Putamen (tissue), 1 donor: ENCODE measurements at regions not wholly inside any gene's neighbourhood (a gene's known extent, or its start where the extent isn't known, plus 50 kb on each side); places are given as distances from the start of the nearest gene placed in this dataset.
"Not testable (repeated sequence)": the region's sequence is repeated elsewhere in the genome, so short reads cannot be mapped to it uniquely, and the experiment has no call there.

ENCODE experiments used
- DNase-seq: peaks from one replicate; pipeline ENCODE4 v3.0.0-alpha.2; 2016; ENCODE audit warnings: low spot score

DNA sequence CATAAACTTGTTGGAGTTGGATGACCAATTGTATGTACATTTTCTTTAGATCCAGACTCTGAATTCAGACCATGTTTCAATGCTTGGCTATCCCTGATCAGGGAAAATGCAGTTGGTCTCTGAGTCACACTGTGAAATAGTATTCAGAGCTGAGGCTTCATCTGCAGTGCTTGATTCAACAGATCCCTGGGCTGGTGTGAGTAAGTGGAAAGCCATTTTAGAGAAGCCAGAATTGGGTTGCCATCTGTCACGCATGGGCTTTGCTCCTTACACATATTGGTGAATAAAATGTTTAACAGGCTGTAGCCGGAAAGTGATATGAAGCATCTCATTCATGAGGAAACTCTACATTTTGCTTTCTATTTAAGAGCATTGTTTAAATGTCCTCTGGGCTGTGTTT, 50.0 kb upstream of the ACYP2 start:
- DNase-seq = no peak

DNA sequence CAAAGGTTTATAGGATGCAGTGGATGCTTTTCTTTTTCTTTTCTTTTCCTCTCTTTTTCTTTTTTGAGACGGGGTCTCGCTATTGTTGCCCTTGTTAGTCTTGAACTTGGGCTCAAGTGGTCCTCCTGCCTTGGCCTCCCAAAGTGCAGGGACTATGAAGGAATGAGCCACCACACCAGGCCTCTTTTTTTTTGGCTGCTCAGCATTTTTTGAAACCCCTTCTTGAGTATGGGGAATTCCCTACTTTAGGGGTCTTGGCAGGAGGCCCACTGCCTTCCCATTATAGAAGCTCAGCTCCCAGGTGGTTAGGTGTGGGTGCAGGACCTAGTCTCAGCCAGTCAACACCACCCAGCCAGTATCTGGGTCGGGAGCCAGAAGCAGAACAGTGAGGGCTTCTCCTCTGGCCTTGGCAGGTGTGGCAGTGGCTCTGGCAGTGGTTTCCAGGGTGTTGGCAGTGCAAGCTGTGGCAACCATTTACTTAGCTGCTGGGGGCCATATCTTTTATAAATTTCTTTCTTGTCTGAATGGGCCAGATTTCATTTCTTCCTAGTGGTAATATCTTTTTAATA, 51.4 kb upstream of the ACYP2 start:
- no peak for DNase-seq

DNA sequence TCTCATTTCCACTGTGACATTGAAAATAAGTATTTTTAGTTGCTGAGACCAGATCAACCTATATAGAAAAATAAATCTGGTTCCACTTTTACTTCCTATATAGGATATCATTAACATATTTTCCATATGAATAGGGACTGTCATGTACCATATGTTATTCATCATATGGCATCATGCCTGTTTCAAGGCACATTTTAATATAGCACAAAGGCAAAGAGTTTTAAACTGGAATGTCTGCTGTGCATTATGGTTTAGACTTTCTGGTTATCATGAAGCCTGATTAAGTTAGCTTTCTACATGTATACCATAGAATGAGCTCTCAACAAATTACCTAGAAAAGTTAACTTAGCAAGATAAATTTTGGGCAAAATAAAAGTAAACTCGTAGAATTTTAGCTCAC, 53.0 kb upstream of the ACYP2 start:
- no peak for DNase-seq

DNA sequence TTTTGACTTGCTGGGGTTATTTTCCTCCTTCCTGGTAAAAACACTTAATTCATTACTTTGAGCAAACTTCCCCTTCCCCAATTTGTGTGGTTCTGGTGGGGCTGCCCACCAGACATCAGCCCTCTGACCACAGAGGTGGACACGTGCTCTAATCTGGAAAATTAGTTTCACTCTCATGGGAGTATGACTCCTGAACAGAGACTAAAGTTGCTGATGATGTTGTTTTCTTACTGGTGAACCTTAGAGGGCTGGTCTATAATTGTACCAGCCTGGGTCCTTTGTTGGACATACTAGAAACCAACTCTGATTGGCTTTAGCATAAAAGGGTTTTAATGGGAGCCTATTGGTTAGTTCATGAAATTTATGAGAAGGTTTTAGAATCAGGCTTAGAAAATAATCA, 54.1 kb upstream of the ACYP2 start:
- DNase-seq = no peak

DNA sequence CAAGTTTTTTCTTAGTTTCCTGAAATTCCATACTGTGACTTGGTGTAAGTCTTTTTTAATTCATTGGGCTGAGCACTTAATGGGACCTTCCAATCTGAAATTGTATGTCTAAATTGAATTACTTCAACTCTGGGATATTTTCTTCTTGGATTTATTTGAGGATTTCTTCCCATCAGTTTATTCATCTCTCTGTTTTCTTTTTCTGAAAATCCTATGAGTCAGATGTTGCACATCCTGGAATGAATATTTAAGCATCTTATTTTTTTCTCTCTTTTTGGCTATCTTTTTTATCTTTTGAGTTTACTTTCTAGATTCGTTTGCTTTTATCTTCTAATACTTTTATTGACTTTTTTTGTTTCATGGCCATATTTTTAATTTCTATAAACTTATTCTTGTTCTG, 55.4 kb upstream of the ACYP2 start:
- DNase-seq = no peak

DNA sequence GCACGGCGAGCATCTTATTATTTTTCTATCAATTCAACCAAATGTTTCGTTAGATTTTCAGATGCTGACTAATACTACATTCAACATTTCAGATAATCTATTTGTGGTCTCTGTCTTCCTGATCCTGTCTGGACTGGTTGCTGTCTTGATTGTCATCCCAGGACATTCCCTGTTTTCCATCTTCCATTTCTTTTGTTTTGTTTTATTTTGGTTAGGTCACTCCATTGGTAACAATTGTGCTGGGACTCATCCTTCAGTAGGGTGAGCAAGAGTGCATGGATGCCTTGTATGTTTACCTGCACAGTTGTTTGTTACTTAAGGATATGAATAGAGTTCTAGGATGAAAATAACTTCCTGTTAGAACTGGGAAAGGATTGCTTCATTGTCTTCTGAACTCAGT, 55.9 kb upstream of the ACYP2 start:
- no peak for DNase-seq

DNA sequence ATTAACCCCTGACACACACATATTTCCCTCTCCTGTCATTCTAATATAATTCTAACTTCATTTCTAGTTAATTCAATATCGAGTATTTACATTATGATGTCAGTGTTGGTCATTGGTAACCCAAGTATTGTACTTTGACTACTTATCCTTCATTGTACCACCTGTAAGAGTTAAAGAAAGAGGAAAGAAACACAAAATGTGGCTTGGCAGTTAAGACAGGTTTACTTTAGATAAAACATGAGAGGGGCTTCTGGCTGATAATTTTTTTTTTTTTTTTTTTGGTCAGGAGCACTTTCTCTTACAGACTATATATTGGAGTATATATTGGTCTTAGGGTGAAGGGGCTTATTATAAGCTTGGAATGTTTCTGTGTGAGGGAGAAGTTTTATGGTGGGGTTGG, 57.0 kb upstream of the ACYP2 start:
- no peak for DNase-seq

DNA sequence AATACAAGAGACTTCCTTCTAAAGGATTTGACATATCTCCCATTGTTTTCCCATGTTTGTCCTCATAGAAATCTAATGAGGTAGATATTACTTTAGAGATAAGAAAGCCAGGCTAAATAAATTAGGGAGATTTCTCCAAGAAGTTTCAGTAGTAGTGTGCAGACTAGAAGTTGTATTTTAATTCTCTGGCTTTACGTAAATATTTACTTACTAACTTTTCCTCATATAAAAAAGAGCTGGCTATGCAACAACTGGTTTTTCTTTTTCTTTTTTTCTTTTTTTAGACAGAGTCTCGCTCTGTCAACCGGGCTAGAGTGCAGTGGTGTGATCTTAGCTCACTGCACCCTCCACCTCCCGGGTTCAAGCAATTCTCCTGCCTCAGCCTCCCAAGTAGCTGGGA, 60.6 kb upstream of the ACYP2 start:
- DNase-seq = no peak

DNA sequence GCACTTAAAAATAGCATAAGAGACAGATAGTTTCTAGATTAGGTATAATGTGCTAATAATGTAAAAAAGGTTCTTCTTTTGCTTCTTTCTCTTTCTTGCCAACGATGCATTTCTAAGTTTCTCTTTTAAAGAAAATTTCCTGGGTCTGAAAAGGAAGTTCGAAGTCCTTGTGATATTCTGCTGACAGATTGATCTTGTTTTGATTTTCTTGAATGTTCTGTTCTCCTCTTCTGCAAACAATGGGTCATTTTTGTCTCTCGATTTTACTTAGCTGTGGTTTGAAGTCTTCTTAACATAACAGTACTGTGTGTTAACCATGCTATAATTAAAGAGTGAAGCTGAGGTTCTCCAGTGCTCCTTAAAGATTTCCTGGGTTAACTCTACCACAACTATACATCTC, 61.1 kb upstream of the ACYP2 start:
- no peak for DNase-seq

DNA sequence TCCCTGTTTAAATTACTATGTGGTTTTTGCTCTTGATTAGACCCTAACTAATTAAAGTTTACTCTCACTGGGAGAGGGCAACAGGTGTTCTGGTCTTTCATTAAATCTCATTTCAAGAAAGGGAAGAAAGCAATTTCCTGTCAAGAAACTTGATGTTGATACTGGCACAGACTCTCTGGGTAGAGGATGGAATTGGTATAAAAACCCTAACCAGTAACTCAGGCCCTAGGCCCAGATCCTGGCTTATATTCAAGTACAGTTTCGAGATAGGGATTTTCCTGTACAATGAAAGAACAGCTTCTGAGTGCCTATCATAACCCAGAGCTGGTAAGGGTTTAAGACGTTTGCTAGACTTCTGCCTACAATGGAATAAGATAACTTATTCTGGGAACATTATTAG, 61.6 kb upstream of the ACYP2 start:
- no peak for DNase-seq

DNA sequence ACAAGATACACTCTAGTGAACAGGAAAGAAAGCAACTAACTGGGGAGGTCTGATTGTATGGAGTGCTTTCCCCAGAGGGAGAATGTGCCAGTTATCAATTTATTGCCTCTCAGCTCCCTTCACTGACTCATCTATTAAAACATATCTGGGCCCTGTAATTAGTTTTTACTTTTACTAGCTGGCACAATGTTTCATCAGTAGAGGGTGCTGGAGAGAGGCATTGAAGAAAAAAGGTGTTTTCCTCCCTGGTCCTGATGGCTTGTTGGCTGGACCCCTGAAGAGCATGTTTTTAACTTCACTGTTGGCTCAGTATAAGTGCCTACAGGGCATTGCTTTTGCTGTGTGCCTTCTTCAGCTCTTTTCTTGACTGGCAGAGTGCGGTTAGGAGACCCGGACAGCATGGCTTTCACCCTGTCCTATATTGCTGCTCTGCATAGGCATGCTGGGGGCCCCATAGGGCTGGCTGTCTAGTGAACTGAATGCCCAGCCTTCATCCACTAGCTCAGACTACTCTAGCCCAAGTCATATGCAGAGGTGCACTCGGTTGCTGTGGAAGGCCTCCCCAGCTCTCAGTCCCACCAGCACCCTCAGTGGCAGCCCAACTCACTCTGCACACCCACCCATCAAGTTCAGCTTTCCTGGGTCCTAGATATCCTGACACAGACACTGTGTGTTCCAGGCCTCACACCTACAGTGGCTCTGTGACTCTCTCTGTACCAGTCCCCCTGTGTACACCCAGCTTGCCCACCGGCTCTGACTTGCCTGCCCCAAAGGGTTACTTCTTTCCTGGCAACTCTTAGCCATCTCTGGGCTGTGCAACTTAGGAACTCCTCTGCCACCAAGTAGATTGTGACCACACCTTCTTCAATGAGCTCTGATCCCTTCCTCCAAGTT, 62.3 kb upstream of the ACYP2 start:
- no peak for DNase-seq

DNA sequence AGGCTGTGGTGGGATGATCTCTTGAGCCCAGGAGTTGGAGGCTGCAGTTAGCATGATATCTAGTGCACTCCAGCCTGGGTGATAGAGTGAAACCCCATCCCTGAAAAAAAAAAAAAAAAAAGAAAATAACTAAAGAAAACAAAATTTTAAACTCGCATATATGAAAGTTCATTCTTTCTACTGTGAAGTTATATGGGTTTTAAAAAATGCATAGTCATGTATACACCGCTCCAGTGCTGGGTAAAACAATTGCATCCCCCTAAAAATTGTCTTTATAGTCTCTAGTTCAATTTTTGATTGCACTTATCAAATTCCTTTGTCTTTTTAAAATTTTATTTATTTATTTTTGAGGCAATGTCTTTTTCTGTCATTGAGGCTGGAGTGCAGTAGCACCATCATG, 65.0 kb upstream of the ACYP2 start:
- no peak for DNase-seq

DNA sequence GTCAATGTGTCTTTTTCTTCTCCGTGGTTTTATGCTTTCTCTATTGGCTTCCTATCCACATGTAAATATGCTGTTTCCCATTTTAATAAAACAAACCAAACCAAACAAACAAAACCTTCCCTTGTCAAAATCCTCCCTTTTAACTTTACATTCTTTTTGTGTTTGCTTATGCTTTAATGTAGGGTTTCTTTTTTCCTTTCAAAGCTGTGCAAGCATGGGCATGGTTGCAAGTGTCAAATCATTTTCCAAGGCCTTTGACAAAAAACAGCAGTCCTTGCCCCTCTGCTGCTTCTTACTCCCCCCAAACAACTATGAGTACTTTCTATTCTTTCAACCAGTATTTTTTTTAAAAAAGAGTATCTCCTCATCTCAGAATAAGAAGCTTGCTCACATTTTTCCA, 66.0 kb upstream of the ACYP2 start:
- DNase-seq = no peak

DNA sequence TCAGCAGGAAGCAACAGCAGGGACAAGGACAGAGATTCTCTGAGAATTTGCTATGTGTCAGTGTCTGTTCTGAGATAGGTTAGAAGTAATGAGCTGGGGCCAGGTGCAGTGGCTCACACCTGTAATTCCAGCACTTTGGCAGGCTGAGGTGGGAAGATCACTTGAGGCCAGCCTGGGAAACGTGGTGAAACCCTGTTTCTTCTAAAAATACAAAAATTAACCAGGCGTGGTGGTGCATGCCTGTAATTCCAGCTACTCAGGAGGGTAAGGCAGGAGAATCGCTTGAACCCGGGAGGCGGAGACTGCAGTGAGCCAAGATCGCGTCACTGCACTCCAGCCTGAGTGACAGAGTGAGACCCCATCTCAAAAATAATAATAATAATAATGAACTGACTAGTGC, 66.5 kb upstream of the ACYP2 start:
- not testable (repeated sequence) for DNase-seq

DNA sequence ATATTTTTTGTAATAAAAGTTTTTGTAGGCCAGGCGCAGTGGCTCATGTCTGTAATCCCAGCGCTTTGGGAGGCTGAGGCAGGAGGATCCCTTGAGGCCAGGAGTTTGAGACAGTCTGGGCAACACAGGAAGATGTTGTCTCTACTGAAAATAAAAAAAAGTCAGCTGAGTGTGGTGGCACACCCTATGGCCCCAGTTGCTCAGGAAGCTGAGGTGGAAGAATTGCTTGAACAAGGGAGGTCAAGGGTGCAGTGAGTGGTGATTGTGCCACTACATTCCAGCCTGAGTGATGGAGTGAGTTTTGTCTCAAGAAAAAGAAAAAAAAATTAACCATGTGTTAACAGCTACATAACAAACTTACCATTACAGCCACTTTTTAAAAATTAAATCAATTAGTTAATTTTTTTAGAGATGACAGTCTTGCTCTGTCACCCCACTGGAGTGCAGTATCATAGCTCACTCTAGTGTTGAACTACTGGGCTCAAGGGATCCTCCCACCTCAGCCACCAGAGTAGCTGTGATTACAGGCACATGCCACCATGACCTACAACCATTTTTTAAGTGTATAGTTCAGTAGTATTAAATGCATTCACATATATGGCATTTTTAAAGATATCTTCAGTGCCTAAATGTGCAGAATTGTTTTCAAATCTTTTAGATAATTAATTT, 67.2 kb upstream of the ACYP2 start:
- DNase-seq = no peak

DNA sequence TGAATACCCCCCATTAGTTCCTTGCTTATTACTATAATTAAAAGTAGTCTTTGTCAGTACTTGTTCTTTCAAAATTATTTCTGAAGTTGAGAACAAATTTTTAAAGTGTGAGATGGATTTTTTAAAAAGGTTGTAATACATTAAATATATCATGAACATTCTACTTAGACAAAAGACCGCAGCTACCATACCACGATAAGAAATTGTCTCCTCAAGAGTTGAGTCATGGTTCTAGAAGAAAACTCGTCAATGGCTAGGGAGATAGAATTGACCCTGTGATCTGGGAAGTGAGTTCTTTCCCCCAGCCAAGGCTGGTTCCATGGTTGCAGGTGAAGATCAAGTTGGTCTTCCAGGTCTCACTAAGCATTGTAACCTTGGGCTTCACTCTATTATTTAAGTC, 67.8 kb upstream of the ACYP2 start:
- DNase-seq = no peak

DNA sequence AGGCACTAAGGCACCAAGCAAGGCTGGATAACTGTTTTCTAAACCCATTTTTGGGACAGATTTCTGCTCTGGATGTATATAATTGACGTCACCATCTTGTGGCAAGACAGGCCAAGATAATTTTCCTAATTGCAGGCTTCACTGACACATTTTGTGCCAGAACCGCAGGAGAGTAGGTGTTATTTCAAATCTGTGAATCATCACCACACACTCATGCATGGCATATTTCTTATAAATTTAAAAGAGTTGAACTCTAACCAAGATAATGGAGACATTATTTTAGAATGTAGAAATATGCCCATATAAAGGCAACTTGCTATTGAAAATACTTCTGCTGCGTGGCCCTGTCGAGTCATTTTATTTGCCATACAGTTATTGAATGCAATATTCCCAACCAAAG, 68.3 kb upstream of the ACYP2 start:
- DNase-seq = peak; percentile 80

DNA sequence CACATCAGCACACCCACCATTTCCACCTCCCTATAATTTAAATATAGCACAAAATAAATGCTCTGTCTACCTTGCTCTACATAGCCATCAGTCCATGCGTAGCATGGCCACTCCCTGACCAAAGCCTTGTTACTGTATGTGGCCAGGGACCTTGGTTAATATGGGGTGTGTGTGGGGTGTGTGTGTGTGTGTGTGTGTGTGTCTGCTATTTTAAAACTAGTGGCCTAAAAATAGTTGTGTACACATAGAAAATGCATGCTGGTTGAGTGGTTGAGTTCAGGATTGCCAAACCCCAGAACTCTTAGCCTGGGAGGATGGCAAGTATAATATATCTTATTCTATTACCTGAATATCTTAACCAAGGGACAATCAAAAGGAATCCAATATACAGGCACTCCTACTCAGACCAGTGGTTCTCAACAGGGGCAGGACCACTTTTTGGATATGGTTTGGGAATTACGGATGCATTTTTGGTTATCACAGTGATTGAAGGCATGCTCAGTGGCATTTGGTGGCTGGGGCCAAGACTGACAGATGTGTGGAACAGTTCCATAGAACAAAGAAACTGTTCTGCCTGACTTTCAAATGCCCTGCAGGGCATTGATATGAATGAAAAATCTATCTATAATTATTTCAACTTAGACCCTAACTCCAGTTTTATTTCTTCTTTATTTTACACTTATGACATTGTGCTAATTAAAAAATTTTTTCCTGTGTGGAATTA, 72.3 kb upstream of the PSME4 start:
- DNase-seq = peak; percentile 82

DNA sequence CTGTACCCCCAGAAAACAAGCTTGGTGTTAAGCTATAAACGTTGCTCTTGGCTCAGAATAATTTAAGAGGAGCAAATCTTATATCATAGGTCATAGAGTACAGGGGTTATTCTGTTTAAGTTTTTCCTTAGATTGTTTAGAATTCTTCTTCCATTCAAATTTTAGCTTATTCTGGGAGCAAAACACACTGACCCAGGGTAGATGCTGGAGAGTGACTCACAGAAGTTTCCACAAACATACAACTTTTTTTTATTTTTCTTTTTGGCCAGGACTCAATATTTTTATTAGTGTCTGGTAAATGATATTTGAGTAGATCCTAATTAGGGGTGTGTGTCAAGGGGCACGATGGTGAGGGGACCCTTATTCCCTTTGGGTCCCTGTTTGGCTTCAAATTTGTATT, 71.5 kb upstream of the PSME4 start:
- DNase-seq = no peak

DNA sequence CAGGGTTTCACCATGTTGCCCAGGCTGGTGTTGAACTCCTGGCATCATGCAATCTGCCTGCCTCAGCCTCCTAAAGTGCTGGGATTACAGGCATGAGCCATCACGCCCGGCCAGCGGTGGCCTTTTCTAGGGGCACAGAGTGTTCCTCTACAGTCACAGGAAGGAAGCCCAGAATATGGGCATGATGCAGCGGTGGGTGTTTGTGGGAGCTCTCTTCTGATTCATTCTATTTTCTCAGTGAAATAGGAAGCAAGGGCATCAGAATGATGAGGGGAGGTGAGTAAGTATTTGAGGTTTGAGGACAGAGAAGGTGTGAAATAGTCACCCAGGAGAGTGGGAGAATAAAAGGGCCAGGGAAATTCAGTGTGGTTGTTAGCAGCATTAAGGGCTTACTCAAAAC, 70.3 kb upstream of the PSME4 start:
- no peak for DNase-seq

DNA sequence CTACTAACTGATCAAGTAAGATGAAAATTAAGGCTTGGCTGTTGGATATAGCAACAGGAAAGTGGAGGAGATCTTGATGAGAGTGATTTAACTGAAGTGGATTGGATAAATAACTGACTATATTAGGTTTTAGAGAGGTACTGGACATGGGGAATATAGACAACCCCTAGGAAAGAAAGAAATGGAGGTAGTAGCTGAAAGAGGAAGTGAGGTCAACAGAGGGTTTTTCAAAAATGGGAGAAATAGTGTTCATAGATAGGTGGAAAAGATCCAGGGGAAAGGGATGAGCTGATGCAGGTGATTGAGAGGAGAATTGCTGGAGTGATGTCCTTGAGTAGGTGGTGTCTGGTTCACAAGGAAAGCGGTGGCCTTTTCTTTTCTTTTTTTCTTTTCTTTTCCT, 69.9 kb upstream of the PSME4 start:
- no peak for DNase-seq

DNA sequence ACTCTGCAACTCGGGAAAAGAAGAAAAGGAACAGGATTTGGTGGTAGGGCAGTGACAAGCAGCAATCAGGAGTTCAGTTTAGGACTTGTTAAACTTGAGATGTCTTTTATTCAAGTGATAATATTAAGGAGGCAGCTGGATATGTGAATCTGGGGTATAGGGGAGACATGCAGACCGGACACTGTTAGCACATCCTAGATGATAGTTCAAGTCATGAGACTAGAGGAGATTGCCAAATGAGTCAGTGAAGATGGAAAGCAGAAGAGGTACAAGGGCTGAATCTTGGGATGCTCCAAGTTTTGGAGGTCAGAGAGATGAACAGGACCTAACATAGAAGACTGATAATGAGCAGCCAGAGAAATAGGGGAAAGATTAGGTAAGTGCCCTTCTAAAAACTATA, 69.5 kb upstream of the PSME4 start:
- no peak for DNase-seq

DNA sequence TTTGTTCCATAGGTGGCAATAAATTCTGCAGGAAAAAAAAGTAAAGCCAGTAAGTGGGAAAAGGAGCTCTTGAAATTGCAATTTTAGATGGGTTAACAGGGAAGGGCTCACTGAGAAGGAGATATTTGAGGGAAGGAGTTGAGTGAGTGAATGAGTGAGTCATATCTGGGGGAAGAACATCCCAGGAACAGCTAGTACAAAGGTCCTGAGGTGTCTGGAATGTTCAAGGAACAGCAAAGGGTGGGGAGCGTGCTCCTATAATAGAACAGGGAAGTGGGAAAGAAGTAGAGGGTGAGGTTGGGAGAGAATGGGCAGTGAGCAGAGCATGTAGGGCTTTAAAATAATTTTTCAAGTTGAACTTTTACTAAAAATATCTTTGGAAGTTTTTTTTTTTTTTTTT, 68.0 kb upstream of the PSME4 start:
- no peak for DNase-seq
